Parathyroid adenoma (tissue), 2 donors: ENCODE measurements at regions not wholly inside any gene's neighbourhood (a gene's known extent, or its start where the extent isn't known, plus 50 kb on each side); places are given as distances from the start of the nearest gene placed in this dataset.

ENCODE experiments used
- H2AFZ ChIP-seq: fragments of 300-600 bp; sonication (generic); one replicate; pipeline ENCODE4 v1.7.0; 2017; ENCODE audit warnings: antibody characterized with exemption, mild to moderate bottlenecking
- H3K27ac ChIP-seq: fragments of 300-600 bp; sonication (generic); one replicate; pipeline ENCODE4 v1.7.0; 2017
- H3K27me3 ChIP-seq: fragments of 300-600 bp; sonication (generic); one replicate; pipeline ENCODE4 v1.7.0; 2017; ENCODE audit warnings: low read length; ENCODE audit not compliant: control insufficient read depth, insufficient read depth
- H3K36me3 ChIP-seq: fragments of 300-600 bp; sonication (generic); one replicate; pipeline ENCODE4 v1.7.0; 2017; ENCODE audit warnings: low read length; ENCODE audit not compliant: control insufficient read depth, insufficient read depth
- H3K4me1 ChIP-seq: fragments of 300-600 bp; sonication (generic); one replicate; pipeline ENCODE4 v1.7.0; 2017; ENCODE audit warnings: control low read depth
- H3K4me2 ChIP-seq: fragments of 300-600 bp; sonication (generic); one replicate; pipeline ENCODE4 v1.7.0; 2017; ENCODE audit warnings: low read length
- H3K4me3 ChIP-seq: fragments of 300-600 bp; sonication (generic); one replicate; pipeline ENCODE4 v1.7.0; 2017; ENCODE audit warnings: low read depth, low read length
- H3K79me2 ChIP-seq: fragments of 300-600 bp; sonication (generic); one replicate; pipeline ENCODE4 v1.7.0; 2017; ENCODE audit warnings: control low read depth
- H3K9ac ChIP-seq: fragments of 300-600 bp; sonication (generic); one replicate; pipeline ENCODE4 v1.7.0; 2017; ENCODE audit warnings: mild to moderate bottlenecking
- H3K9me3 ChIP-seq: fragments of 300-600 bp; sonication (generic); one replicate; pipeline ENCODE4 v1.7.0; 2017; ENCODE audit warnings: low read length; ENCODE audit not compliant: control insufficient read depth
- TF ChIP-seq, protein P1 (sequence below): fragments of 300-600 bp; sonication (generic); IDR thresholded peaks from one replicate; pipeline ENCODE4 v1.7.0; 2017; ENCODE audit warnings: antibody characterized with exemption, mild to moderate bottlenecking
- donor health status: primary hyperparathyroidism.

DNA sequence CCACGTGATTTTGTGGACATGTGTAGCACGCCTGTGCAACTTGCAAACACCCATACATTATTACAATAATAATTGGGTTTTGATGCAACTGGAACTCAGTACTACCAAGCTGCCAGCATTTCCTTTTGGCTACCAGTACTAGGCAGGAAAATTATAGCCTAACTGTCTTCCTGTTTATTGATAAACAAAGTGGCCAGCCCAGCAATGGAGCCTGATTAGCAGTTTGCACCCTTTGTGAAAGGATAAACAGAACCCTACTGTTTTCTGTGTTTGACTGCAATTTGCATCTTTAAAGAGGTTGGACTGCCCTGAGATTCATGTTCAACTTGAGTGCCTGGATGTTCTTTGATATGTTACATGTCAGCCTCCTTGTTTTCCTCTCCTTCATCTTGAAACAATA lies 173.9 kb downstream of the ZIC5 start:
- Histone ChIP-seq H3K36me3 (no peaks in the 10 kb centered on the region), H3K4me3 (no peak overlapping the region), H3K79me2 (no peaks in the 10 kb centered on the region), H3K9ac (no peak overlapping the region), H3K27me3 (no peaks in the 10 kb centered on the region), H3K9me3 (no peaks in the 10 kb centered on the region), H3K4me2 (no peak overlapping the region), H3K27ac (no peak overlapping the region), H2AFZ (no peak overlapping the region), H3K4me1 (no peaks in the 10 kb centered on the region)
- TF ChIP-seq, protein P1, sequence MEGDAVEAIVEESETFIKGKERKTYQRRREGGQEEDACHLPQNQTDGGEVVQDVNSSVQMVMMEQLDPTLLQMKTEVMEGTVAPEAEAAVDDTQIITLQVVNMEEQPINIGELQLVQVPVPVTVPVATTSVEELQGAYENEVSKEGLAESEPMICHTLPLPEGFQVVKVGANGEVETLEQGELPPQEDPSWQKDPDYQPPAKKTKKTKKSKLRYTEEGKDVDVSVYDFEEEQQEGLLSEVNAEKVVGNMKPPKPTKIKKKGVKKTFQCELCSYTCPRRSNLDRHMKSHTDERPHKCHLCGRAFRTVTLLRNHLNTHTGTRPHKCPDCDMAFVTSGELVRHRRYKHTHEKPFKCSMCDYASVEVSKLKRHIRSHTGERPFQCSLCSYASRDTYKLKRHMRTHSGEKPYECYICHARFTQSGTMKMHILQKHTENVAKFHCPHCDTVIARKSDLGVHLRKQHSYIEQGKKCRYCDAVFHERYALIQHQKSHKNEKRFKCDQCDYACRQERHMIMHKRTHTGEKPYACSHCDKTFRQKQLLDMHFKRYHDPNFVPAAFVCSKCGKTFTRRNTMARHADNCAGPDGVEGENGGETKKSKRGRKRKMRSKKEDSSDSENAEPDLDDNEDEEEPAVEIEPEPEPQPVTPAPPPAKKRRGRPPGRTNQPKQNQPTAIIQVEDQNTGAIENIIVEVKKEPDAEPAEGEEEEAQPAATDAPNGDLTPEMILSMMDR = no peak

- Histone ChIP-seq H3K36me3 (no peaks in the 10 kb centered on the region), H3K4me1 (no peaks in the 10 kb centered on the region), H2AFZ (no peak overlapping the region), H3K4me3 (no peak overlapping the region), H3K9me3 (no peaks in the 10 kb centered on the region), H3K79me2 (no peaks in the 10 kb centered on the region), H3K27me3 (no peaks in the 10 kb centered on the region), H3K9ac (no peak overlapping the region), H3K27ac (no peak overlapping the region), H3K4me2 (no peak overlapping the region)
- TF ChIP-seq, protein P1 = no peak
Measured at GRCh38 chr13:99796175-99796819, 175.3 kb downstream of the ZIC5 start.

DNA sequence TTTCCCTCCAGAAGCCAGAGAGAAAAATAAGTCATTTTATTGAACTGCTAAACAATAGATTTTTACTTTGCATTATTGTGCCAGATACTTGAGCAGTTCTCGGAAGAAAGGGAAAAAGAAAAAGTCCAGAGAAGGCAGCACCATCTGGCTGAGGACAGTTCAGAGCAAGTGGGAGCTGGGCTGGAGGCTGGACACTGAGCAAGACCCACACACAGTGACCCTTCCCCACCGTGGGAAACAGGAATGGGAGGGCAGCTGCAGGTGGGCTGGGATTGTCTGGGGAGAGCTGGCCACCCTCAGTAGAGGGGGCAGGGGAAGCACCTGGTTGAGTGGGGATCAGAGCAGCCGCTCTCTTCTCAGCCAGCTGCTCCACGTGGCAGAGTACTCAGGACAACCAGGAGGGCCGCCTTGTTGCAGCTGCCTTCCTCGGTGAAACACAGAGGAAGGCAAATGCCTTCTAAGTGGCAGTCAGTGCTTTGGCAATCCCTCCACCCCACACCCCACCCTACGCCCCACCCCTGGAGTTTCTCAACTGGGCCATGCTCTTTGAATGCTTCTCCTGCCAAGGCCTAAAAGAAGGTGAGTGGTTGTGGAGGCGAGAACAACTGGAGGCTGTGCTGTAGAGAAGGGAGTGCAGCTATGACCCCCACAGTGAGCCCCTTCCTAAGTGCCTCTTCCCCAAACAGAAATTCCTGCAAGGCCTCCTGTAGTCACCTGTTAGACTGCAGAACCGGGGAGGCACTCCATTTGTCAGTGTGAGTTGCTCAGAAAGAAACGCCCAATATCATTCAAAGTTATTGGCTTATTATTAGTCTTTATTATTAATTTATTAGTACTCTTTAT lies 179.3 kb downstream of the ZIC5 start:
- Histone ChIP-seq H3K9ac (no peak overlapping the region), H3K4me2 (no peak overlapping the region), H3K27me3 (no peaks in the 10 kb centered on the region), H3K9me3 (no peaks in the 10 kb centered on the region), H3K36me3 (no peaks in the 10 kb centered on the region), H3K79me2 (no peaks in the 10 kb centered on the region), H3K4me1 (no peaks in the 10 kb centered on the region), H3K27ac (no peak overlapping the region), H2AFZ (no peak overlapping the region), H3K4me3 (no peak overlapping the region)
- TF ChIP-seq, protein P1 = no peak

DNA sequence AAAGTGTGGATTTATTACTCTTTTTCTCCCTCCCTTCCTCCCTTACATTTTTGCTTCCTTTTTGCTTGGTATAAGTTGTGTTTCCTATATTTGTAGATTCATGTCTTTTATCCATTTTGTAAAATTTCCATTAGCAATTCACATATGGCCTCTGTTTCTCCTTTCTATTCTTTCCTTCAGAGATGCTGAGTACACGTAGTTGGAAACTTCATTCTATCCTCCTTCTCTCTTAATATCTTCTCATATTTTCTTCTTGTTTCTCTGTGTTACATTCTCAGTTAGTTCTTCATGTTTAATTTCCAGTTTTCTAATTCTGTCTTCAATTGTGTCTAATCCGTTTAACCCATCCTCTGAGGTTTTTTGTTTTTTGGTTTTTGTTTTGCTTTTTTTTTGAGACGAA lies 188.9 kb downstream of the ZIC5 start:
- Histone ChIP-seq H3K4me2 (no peak overlapping the region), H3K9ac (no peak overlapping the region), H3K27ac (no peak overlapping the region), H3K36me3 (peaks cover 3% of the 10 kb centered on the region), H3K79me2 (no peaks in the 10 kb centered on the region), H3K4me3 (no peak overlapping the region), H2AFZ (no peak overlapping the region), H3K9me3 (no peaks in the 10 kb centered on the region), H3K4me1 (no peaks in the 10 kb centered on the region), H3K27me3 (no peaks in the 10 kb centered on the region)
- TF ChIP-seq, protein P1 = no peak
